ENCODE measurements at regions not wholly inside any gene's neighbourhood (a gene's known extent, or its start where the extent isn't known, plus 50 kb on each side); places are given as distances from the start of the nearest gene placed in this dataset.
A peak's percentile ranks its signal among the peaks of the same experiment; 100 is the strongest.
"Not testable (repeated sequence)": the region's sequence is repeated elsewhere in the genome, so short reads cannot be mapped to it uniquely, and the experiment has no call there.

DNA sequence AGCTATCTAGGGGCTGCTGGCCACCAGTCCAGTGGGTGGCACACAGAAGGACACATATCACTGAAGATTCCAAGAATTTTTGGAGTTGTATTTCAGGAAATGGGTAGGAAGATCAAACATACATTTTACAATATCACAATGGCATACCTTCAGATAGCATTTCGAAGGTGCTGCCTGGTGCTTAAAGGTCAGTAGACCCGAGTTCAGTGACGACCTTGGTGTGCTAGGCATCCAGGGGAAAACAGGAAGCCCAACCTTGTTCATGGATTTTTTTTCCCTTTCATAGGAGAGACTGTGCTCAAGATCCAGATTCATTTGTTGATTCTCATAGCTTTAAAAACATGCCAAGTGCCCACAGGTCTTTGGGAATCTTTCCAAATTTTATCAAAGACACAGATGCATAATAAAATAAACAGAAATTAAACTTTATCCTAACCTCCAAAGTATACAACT lies 51.0 kb upstream of the RCBTB2 start:
- no peak for DNase-seq

DNA sequence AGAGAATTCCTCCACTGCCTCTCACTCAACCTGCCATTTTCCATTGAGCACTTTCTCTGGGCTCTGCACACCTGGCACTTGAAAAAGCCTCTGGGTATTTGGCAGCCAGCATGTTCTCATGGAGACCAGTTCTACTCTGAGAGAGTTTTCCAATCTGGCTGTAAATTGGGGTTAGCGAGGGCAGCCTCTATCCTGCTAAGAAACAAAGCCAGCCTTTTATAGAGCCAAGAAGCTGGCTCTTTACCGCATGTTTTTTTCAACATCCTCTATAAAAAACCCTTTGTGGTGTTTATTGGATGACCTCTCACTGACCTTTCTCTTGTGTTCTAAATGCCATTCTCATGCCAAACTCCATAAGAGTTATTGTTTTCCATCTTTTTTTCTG lies 52.6 kb upstream of the RCBTB2 start:
- DNase-seq: no peak

DNA sequence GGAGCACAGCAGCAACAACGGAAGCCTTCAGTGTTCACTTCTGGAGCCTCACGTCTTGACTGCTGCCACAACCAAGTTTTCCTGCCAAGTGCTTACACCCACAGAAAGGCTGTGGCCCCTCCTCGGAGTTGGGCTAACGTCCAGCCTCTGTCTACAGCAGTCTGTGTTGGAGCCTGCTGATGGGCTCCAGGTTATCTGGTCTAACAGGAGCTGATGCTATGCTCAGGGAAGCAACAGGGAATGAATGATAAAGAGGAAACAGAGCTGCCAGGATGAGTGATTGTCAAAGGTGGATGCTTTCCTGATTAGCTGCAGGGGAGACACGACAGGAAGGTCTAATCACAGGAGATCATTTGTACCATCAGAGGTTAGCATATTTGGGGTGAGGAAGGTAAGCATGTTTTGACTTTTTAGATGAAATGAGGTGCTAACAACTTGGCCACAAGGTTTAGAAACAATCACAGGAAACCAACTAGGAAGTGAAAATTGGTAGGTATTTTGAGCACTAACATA lies 53.8 kb upstream of the RCBTB2 start:
- DNase-seq: no peak

DNA sequence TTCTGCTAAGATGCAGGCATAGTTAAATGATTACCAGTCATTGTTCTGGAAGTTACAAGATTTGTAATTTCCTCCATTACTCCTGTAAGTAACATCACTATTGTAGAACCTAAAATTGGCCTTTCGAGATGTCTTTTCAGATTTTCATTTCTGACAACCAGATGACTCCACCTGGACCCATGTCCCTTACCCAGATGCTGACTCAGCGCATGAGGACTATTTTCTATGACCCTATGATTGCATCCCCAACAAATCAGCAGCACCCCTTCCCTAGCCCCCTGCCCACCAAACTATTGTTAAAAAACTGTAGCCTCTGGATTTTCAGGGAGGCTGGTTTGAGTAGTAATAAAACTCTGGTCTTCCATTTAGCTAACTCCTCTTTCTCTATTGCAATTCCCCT lies 55.2 kb upstream of the RCBTB2 start:
- DNase-seq: no peak

DNA sequence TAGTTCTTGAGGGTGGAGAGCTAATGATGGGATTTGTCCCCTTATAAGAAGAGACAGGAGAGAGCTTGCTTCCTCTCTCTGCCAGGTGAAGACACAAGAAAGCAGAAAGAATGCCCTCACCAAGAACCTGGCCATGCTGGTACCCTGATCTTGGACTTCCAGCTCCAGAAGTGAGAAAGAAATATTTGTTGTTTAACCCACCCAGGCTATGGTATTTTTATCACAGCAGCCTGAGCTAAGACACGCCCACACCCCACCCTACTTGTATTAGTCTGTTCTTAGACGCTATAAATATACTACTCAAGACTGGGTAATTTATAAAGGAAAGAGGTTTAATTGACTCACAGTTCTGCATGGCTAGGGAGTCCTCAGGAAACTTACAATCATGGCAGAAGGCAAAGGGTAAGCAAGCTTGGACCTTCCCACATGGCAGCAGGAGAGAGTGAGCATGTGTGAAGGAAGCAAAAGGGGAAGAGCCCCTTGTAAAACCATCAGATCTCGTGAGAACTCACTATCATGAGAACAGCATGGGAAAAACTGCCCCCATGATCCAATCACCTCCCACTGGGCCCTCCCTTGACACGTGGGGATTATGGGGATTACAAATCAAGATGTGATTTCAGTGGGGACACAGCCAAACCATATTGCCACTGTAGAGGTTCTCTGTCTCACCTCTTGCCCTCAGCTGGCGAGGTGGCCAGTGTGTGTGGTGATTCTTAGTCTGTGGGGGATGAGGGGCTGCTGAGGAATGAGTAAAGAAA lies 57.4 kb upstream of the RCBTB2 start:
- no peak for DNase-seq

DNA sequence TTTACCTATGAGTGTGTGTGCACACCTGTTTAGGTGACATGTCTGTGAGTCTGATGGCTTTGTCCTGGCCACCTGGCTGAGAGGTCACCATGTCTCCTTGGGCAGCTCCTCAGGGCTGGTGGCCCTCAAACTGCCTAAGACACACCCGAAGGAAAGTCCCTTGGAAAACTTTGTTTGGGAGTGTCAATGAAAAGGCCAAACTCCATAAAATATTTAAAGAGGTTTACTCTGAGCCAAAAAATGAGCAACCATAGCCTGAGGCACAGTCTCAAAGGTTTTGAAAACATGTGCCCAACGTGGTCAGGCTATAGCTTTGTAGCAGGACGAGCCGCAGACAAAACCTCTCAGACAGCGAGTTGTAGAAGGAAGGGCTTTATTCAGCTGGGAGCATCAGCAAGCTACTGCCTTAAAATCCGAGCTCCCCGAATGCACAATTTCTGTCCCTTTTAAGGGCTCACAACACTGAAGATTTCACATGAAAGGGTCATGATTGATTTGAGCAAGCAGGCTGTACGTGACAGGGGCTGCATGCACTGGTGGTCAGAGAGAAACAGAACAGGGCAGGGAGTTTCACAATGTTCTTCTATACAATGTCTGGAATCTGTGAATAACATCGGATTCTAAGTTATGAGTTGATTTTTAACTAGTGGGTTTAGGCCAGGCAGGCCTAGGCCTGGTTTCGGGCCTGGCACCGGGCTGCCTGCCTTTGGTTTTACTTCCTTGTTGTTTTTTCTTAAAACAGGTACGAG lies 58.4 kb upstream of the RCBTB2 start:
- DNase-seq: not testable (repeated sequence)

DNA sequence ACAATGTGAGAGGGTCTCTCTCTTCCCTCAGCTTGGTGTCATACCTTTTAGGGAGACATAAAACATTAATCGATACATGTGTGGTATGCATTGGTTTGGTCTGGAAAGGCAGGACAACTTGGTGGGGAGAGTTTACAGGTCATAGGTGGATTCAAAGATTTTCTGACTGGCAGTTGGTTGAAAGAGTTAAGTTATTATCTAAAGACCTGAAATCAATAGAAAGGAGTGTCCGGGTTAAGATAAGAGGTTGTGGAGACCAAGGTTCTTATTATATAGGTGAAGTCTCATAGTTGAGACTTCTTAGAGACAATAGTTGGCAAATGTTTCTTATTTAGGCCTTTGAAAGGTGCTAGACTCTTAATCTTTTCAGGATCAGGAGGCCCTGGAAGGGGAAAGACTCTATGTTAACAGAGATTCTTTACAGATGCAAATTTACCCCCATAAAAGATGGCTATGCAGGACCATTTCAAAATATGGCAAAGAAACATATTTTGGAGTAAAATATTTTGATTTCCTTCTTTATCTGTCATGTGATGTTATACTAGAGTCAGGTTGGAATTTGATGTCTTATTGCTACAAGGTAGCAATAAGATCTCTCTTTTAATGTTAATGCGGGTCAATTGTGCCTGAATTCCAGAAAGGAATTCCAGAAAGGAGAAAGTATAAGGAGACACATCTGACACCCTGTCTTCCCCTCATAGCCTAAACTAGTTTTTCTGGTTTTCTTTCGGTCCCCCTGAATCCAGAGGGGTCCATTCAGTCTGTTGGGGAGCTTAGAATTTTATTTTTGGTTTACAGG lies 59.2 kb upstream of the RCBTB2 start:
- DNase-seq: no peak

DNA sequence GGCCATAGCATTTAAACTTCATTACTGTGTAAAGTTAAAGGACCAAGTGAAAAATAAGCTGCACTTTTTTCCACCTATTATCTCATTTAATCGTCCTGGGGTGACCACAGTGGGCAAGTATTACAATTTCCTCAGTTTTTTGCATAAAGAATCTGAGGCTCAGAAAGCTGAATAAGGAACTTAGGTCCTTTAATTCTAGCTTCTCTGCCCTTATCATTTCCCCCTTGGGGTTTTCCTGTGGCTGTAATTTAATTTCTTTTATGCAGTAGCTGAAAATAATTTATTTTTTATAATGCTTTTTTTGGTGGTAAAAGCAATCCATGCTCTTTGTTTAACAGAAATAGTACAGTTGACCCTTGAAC lies 59.8 kb upstream of the RCBTB2 start:
- no peak for DNase-seq

DNA sequence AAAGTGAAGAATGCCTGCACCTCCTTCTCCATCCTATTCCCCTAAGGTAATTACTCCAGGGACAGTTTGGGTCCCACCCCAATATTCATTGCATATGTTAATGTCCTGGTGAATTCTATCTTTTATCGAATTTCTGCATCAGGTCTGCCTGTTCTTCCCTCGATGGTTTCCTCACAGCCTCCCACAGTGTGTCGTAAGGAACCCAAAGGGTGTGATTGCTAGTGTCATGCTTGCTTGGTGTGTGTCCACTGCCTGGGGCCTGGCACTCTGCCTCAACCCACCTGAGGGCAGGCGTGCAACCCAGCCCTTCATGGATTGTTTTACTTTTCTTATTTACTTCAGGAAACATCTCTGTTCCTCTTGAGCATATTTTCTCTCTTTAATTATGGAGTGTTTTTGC lies 60.2 kb upstream of the CYSLTR2 start:
- peak; percentile 10 to 36 for DNase-seq

DNA sequence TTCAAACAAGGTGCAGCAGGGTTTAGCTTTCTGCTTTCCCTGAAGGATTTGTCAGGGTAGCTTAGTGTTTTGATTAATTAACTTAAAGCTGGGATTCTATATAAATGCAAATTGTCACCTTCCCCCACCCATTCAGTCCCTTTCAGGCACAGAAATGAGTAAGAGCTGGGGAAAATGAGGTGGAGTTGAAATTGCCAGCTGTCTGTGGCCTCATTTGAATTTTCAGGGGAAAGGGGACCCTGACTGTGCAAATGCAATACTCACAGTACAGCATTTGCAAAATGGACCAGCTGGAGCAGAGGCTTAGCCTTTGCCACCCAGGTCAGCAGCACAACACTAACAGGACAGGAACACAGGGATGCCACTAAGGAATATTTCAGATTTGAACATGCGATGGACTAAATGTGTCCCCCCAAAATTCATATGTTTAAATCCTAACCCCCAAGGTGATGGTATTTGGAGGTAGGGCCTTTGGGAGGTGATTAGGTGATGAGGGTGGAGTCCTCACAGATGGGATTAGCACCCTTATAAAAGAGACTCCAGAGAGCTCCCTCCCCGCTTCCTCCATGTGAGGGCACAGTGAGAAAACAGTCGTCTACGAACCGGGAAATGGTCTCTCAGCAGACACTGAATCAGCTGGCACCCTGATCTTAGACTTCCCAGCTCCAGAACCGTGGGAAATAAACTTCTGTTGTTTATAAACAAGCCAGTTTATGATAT lies 59.5 kb upstream of the CYSLTR2 start:
- no peak for DNase-seq

DNA sequence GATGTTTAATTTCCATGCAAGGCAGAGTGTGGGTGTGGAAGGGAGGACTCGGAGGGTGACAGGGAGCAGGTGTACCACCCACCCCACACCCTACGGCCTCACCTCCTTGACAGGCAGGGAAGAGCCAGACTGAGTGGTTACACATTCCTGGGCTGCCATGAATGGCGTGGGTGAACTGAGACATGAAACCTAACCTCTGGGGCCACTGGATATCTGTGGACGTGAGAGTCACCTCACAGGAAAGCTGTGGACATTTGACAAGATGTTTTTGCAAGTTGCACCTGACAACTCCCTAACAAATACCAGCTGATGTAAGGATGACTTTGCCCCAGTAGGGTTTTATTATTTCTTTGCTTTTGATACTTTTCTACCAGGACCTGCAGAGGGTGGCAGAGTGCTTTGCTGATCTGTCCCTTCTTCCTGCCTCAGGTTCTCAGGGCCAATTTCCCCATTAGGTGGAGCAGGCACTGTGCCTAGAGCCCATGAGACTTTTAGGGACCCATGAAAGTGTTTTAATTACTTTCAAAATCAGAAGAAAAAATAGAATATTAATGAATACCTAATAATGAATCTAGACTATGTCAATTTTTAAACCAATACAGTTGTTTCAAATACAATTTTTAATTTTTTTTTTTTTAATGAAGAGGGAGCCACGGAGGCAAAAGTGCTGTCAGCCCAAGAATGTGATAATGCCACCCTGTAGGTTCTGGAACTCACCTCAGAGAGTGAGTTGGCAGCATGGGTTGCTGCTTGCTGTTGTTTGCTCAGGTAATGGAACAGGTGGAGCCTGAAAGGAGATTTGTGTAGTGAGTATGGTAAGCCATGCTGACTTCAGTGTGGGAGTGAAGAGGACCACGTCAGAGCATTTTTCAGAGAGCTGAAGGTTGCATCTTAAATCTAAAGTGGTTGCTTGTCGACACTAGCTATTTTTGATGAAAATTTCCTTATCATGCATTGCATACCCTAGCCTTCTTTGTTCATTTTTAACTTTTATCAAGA lies 58.0 kb upstream of the CYSLTR2 start:
- DNase-seq: peak; percentile 90 to 94

DNA sequence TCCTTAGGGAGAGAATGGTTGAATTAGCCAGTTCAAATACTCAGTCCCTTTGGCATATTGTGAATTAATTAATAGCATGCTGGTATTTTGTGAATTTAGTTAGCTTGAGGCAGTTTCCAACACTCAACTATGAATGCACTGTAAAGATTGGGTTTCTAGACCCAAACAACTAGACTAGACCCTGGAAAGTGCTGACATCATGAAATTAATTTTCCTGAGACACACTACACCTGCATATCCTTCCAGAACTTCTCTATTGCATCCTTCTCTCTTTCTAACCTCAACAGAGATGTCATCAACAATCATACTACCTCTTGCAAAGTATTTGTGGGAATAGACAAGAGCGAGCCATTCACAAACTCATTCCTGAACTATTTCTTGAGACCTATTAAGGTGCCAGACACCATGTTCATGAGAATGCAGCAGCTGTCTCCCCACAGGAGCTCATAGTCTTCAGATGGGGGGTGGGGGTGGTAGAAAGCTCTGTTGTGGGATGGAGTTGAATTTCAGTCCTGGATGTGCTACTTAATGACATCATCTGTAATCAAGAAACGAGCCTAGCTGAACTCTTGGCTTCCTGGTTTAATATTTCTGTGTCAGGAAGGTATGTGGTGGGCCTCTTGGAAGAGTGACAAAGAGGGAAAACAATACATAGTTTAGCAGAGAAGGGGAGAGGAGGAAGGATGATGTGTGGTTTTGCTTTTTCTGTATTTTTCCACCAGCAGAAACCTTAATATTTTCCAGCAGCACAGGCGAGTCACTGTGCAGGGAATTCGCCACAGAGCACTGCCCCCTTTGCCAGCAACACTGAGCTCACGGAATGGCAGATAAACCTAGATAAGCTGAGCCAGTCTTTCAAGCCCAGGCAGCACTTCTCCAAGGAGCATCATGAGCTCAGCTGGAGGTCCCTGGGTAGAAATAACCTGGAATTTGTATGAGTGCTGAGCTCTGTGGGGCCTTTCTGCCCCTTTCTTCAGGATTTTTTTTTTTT lies 53.1 kb upstream of the CYSLTR2 start:
- DNase-seq: no peak

DNA sequence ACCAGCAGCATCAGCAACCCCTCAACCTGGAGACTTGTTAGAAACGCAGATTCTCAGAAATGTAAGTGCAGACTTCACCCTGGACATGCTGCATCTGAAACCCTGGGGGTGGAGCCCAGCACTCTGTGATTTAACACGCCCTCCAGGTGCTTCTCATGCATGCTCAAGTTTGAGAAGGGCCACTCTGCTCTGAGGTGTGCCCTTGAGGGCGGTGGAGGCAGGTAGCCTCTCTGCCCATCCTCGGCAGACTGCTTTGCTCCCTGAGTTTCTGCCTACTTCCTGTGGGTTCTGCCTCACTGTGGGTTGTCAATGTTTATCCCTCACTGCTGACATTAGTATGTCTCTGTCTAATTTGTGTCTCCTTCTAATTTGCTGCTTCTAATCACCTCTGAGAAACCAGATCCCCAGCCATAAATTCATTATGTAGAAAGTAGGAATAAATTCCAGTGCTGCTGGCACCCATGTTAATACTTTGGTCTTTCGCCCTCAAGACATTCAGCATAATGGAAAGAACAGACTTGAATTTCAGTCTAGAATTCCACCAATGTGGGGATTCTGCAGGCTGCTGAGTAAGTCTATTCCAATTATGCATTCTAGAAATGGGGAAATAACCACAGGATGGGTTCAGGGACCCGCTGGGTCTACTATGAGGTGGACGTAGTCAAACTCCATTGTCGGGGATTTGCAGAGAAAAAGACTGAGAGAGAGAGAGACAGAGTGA lies 51.3 kb upstream of the CYSLTR2 start:
- DNase-seq: no peak

DNA sequence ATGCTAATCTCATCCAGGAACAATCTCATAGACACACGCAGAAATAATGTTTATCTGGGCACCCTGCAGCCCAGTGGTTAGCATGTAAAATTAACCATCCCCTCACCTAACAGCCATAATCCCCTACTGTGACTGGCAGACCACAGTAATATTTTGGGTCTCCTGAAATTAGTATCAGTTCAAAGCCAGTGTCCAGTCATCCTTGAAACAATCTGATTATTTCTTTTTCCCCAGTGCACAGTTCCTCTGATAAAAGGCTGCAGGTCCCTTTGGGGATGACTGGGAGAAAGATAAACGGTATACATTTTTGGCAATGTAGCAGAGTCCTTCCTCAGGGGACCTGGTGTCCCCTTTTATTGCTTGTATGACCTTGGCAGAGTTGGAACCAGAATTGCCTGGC lies 50.4 kb upstream of the CYSLTR2 start:
- no peak for DNase-seq

Measured in AML-193 (cell line).